Lower lobe of right lung (tissue), 2 donors: ENCODE measurements at regions not wholly inside any gene's neighbourhood (a gene's known extent, or its start where the extent isn't known, plus 50 kb on each side); places are given as distances from the start of the nearest gene placed in this dataset.

ENCODE experiments used
- ATAC-seq, 2 donors: fragments of 200-7000 bp; cut with Tn5 transposase; one replicate each; pipeline ENCODE4 v1.9.1; 2020 to 2022; ENCODE audit warnings: mild to moderate bottlenecking in 2 of 2, moderate library complexity in 2 of 2
- DNase-seq: peaks from one replicate; pipeline ENCODE4 v3.0.0-alpha.2; 2020
- H3K27ac ChIP-seq: fragments of 200-600 bp; one replicate; pipeline ENCODE4 v1.8.0; 2022
- H3K27me3 ChIP-seq: fragments of 200-600 bp; one replicate; pipeline ENCODE4 v1.8.0; 2022; ENCODE audit warnings: low read depth
- H3K36me3 ChIP-seq: fragments of 200-600 bp; one replicate; pipeline ENCODE4 v1.8.0; 2022; ENCODE audit warnings: mild to moderate bottlenecking
- H3K4me1 ChIP-seq: fragments of 200-600 bp; one replicate; pipeline ENCODE4 v1.8.0; 2022
- H3K4me3 ChIP-seq: fragments of 200-600 bp; one replicate; pipeline ENCODE4 v1.8.0; 2022; ENCODE audit warnings: mild to moderate bottlenecking
- H3K9me3 ChIP-seq: fragments of 200-600 bp; one replicate; pipeline ENCODE4 v1.8.0; 2022
- CTCF ChIP-seq: fragments of 200-600 bp; IDR thresholded peaks from one replicate; pipeline ENCODE4 v1.8.0; 2022; ENCODE audit warnings: antibody characterized with exemption, mild to moderate bottlenecking
- intact Hi-C: fragments of 100-400 bp; cut with DNase I; formaldehyde crosslinking; loops from one replicate; pipeline ENCODE4 v1.11.0; 2022
- donor health status: DM: no; HTN: yes; CAD: no; lungs with severe emphysema.

DNA sequence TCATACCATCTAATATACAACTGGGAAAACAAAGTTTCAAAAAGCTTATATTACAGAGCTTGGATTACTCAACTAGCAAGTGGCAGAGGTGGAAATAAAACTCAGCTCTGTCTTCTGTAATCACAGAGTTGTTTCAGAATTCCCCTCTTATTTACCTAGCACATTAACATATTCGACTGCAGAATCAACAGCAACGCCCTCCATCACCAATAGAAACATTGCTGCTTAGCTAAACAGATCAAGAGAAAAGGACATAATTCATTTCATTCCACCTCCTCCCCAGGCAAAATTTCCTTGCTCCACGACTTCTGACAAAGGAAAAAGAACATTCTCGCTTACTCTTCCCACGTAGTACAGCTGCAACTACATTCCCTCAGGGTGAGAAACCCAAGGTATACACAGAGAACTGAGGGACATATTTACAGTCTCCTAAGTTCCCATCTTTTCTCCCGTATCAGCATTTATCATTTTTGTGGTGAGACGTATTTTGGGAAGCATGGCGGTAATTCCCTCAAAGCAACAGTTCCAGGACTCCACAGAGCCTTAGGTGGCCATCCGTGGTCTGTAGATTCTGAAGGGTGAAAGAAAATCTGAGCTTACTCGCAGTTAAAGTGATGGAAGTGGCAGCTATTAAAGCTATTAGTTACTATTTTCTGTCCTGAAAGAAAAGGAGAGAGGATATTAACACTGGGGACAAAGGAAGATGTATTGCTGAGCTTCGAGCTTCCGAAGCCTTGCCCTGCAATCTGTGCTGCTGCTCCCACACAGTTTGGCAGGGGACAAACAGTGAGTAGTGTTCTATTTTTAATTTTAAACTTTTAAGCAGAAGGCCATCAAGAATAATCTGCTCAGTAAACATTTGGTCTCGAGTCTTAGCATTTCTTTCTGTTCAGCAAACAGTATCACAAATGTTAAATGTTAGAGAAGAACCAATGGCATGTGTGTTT is 1296.2 kb downstream of the CDH8 start:
- ATAC-seq, result no peak
- Histone ChIP-seq H3K36me3 (no peaks in the 10 kb centered on the region), H3K9me3 (no peaks in the 10 kb centered on the region), H3K4me3 (no peak overlapping the region), H3K4me1 (no peaks in the 10 kb centered on the region), H3K27ac (no peak overlapping the region), H3K27me3 (no peaks in the 10 kb centered on the region)
- no peak for TF ChIP-seq CTCF
- intact Hi-C loops, result no loop called here
- DNase-seq, result no peak

DNA sequence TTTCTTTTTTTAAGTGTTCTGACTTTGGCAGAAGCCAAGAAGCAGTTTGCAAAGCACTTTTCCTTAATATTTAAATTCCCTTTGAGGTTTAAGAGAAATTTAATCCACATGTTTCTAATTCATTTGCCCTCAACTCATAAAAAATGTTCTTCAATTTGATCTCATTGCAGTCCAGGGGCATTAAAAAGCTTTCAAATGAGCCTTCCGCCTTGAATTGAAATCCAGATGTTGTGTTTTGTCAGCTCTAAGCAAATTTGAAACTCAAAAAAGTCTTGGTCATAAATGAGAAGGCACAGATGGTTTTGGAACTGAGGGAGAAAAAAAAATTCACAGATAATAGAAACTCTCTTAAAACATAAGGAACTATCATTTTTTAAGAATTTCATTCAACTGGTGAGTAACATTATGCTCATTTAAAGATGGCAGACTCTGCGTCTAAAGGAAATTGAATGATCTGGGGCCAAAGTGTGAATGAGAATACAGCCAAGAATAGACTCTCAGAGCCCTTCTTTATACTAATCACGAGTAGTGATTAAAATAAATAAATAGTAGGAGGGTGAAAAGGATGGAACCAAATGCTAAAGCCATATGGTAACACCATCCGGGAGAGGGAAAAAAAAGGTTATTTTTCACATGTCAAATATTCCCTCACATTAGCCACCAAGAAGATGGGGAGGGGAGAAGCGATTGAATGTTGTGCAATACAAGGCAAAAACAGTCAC is 1304.7 kb downstream of the CDH8 start:
- no peaks in the 10 kb centered on the region for H3K9me3 ChIP-seq
- no peaks in the 10 kb centered on the region for H3K36me3 ChIP-seq
- H3K27ac ChIP-seq, result no peak overlapping the region
- no peak for TF ChIP-seq CTCF
- intact Hi-C loops, result no loop called here
- no peak overlapping the region for H3K4me3 ChIP-seq
- ATAC-seq, result no peak
- H3K27me3 ChIP-seq, result no peaks in the 10 kb centered on the region
- no peaks in the 10 kb centered on the region for H3K4me1 ChIP-seq
- no peak for DNase-seq

DNA sequence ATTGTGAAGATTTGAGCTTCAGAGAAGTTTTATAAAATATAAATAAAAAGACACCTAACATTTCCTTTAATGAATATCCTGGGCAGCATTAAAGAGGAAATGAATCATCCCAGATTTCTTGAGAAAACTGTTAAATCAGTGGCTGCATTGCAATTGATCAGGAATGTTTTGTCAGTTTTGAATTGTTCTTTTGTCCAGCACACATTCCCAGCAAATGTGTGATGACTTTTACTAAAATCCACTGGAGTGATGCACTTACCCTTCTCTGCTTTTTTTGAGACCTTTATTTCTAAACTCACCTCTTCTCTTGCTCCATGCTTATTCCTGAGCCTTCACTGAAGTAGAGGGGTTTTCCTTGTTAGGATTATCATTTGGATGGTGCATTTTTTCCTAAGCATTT is 1307.2 kb downstream of the CDH8 start:
- H3K4me3 ChIP-seq, result no peak overlapping the region
- no peak overlapping the region for H3K27ac ChIP-seq
- intact Hi-C loops, result no loop called here
- TF ChIP-seq CTCF, result no peak
- no peak for ATAC-seq
- no peaks in the 10 kb centered on the region for H3K9me3 ChIP-seq
- H3K4me1 ChIP-seq, result no peaks in the 10 kb centered on the region
- no peaks in the 10 kb centered on the region for H3K27me3 ChIP-seq
- no peak for DNase-seq
- H3K36me3 ChIP-seq, result no peaks in the 10 kb centered on the region

DNA sequence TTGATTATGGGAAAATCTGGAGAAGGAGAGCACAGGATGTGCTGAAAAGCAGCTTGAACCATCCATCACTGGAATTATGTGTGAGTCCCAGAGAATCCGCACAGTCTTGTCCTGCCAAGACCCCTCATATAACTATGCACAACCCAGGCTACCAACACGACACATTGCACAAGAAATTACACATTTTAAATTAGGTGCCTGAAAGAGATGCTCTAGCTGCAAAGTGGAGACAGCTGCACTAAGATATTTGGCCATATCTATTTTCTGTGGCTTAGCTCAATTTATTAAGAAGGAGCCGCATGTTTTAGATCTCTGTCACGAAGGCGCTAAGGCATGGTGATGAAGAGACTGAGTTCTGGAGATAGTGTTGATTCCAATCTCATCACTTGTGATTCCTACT is 1308.4 kb downstream of the CDH8 start:
- ATAC-seq, result peak in 1 of 2 donors; percentile 46
- TF ChIP-seq CTCF, result no peak
- intact Hi-C loops, result no loop called here

GRCh38 chr16:60720060-60720459 is 1316.2 kb downstream of the CDH8 start:
- Histone ChIP-seq H3K4me3 (no peak overlapping the region), H3K36me3 (no peaks in the 10 kb centered on the region), H3K27ac (no peak overlapping the region), H3K27me3 (no peaks in the 10 kb centered on the region), H3K4me1 (no peaks in the 10 kb centered on the region), H3K9me3 (no peaks in the 10 kb centered on the region)
- DNase-seq (no peak), ATAC-seq (no peak)
- no peak for TF ChIP-seq CTCF
- intact Hi-C loops, result no loop called here

More for the DNA sequence above, 1308.4 kb downstream of the CDH8 start:
- Histone ChIP-seq H3K4me3 (no peak overlapping the region), H3K27ac (no peak overlapping the region), H3K27me3 (no peaks in the 10 kb centered on the region), H3K9me3 (no peaks in the 10 kb centered on the region), H3K4me1 (no peaks in the 10 kb centered on the region), H3K36me3 (no peaks in the 10 kb centered on the region)
- DNase-seq, result no peak
